Ascending aorta (tissue), 2 donors: ENCODE measurements at regions not wholly inside any gene's neighbourhood (a gene's known extent, or its start where the extent isn't known, plus 50 kb on each side); places are given as distances from the start of the nearest gene placed in this dataset.
A peak's percentile ranks its signal among the peaks of the same experiment; 100 is the strongest.

Experiments
- DNase-seq, 2 donors: peaks; one replicate each; pipeline ENCODE4 v3.0.0-alpha.2; 2019; ENCODE audit warnings: low spot score in 2 of 2
- H3K27ac ChIP-seq, 2 donors: fragments of 200-600 bp; sonication (generic); one replicate each; pipeline ENCODE4 v1.5.1; 2016 to 2017; ENCODE audit warnings: mild to moderate bottlenecking in 1 of 2
- H3K27me3 ChIP-seq: fragments of 200-600 bp; sonication (generic); one replicate; pipeline ENCODE4 v1.5.1; 2017
- H3K36me3 ChIP-seq, 2 donors: fragments of 200-600 bp; sonication (generic); one replicate each; pipeline ENCODE4 v1.5.1; 2016
- H3K4me1 ChIP-seq, 2 donors: fragments of 200-600 bp; sonication (generic); one replicate each; pipeline ENCODE4 v1.5.1; 2016 to 2017; ENCODE audit warnings: mild to moderate bottlenecking in 1 of 2
- H3K4me3 ChIP-seq, 2 donors: fragments of 200-600 bp; sonication (generic); one replicate each; pipeline ENCODE4 v1.5.1; 2016 to 2017; ENCODE audit warnings: mild to moderate bottlenecking in 1 of 2
- H3K9me3 ChIP-seq, 2 donors: fragments of 200-600 bp; sonication (generic); one replicate each; pipeline ENCODE4 v1.5.1; 2016
- CTCF ChIP-seq, 3 experiments: fragments of 200-600 bp in 2 of 3; fragments of 450-650 bp in 1 of 3; sonication (generic) in 2 of 3; IDR thresholded peaks; one replicate each; pipeline ENCODE4 v1.5.1; 2016 to 2019; ENCODE audit warnings: antibody characterized with exemption in 3 of 3, mild to moderate bottlenecking in 1 of 3, moderate library complexity in 1 of 3
- intact Hi-C: fragments of 100-400 bp; cut with DNase I; formaldehyde crosslinking; loops from one replicate; pipeline ENCODE4 v1.15.1; 2023

- Histone ChIP-seq H3K4me1 (no peaks in the 10 kb centered on the region), H3K36me3 (no peaks in the 10 kb centered on the region), H3K27me3 (no peaks in the 10 kb centered on the region), H3K9me3 (no peaks in the 10 kb centered on the region), H3K27ac (no peak overlapping the region), H3K4me3 (no peak overlapping the region)
- intact Hi-C loops, result no loop called here
- TF ChIP-seq CTCF (IDR thresholded peaks at IDR 0.05), result no peak
- no peak for DNase-seq
These were observed 938.5 kb upstream of the SOX11 start for GRCh38 chr2:4753721-4754120.

GRCh38 chr2:4762951-4763376 is 929.2 kb upstream of the SOX11 start:
- Histone ChIP-seq H3K9me3 (no peaks in the 10 kb centered on the region), H3K27ac (no peak overlapping the region), H3K4me1 (no peaks in the 10 kb centered on the region), H3K36me3 (no peaks in the 10 kb centered on the region), H3K4me3 (no peak overlapping the region), H3K27me3 (no peaks in the 10 kb centered on the region)
- intact Hi-C loops, result loop anchor here (5.0 kb wide), 1 partner anchor 806 kb away; no protein-coding TSS in a partner anchor
- no peak for DNase-seq
- peak in 1 of 3 experiments; percentile 25 for TF ChIP-seq CTCF (IDR thresholded peaks at IDR 0.05)

- intact Hi-C loops, result no loop called here
- DNase-seq, result no peak
- no peak for TF ChIP-seq CTCF (IDR thresholded peaks at IDR 0.05)
These were observed 926.2 kb upstream of the SOX11 start for GRCh38 chr2:4765787-4766530.

GRCh38 chr2:4775668-4776067 is 916.5 kb upstream of the SOX11 start:
- no peaks in the 10 kb centered on the region for H3K4me1 ChIP-seq
- H3K9me3 ChIP-seq, result no peaks in the 10 kb centered on the region
- H3K27ac ChIP-seq, result no peak overlapping the region
- H3K4me3 ChIP-seq, result no peak overlapping the region
- intact Hi-C loops, result no loop called here
- no peak for DNase-seq
- H3K36me3 ChIP-seq, result no peaks in the 10 kb centered on the region
- H3K27me3 ChIP-seq, result no peaks in the 10 kb centered on the region
- TF ChIP-seq CTCF (IDR thresholded peaks at IDR 0.05), result no peak

More at GRCh38 chr2:4765787-4766530, 926.2 kb upstream of the SOX11 start:
- Histone ChIP-seq H3K27ac (no peak overlapping the region), H3K36me3 (no peaks in the 10 kb centered on the region), H3K9me3 (no peaks in the 10 kb centered on the region), H3K4me3 (no peak overlapping the region), H3K27me3 (no peaks in the 10 kb centered on the region), H3K4me1 (no peaks in the 10 kb centered on the region)

GRCh38 chr2:4780679-4781078 is 911.5 kb upstream of the SOX11 start:
- Histone ChIP-seq H3K4me1 (no peaks in the 10 kb centered on the region), H3K27ac (no peak overlapping the region), H3K36me3 (no peaks in the 10 kb centered on the region), H3K4me3 (no peak overlapping the region), H3K9me3 (no peaks in the 10 kb centered on the region), H3K27me3 (no peaks in the 10 kb centered on the region)
- intact Hi-C loops, result no loop called here
- no peak for TF ChIP-seq CTCF (IDR thresholded peaks at IDR 0.05)
- DNase-seq, result no peak
